HCT116 (cell line): ENCODE measurements at regions not wholly inside any gene's neighbourhood (a gene's known extent, or its start where the extent isn't known, plus 50 kb on each side); places are given as distances from the start of the nearest gene placed in this dataset.

Experiments used
- ATAC-seq: fragments of 200-7000 bp; cut with Tn5 transposase; 2 replicates; pipeline ENCODE4 v1.9.1; 2020; ENCODE audit warnings: mild to moderate bottlenecking, moderate library complexity
- BruUV-seq: library from RNA; stranded (reverse); fragments of 400-500 nt; replicated peaks from 2 replicates; lab custom pipeline; 2021; lab: Mats Ljungman, UMichigan
- CTCF ChIA-PET: fragments of 300-600 bp; sonication (Branson Sonifier 250); formaldehyde crosslinking; loops from one replicate; lab custom pipeline; 2021; ENCODE audit warnings: antibody characterized with exemption; lab: Charles Lee
- POLR2A ChIA-PET: fragments of 300-600, 350-600 bp; sonication (Branson Sonifier 250); formaldehyde crosslinking; loops from one replicate; lab custom pipeline; 2021; ENCODE audit warnings: antibody characterized with exemption; lab: Charles Lee
- RAD21 ChIA-PET, 2 experiments: fragments of 300-600 bp; sonication (Branson Sonifier 250); formaldehyde crosslinking; loops; one replicate each; lab custom pipeline; 2023; ENCODE audit warnings: low total read pairs in 2 of 2; ENCODE audit not compliant: uncharacterized antibody in 2 of 2, unreplicated experiment in 2 of 2, low non-redundant PET in 1 of 2; lab: Charles Lee
- DNase-seq: peaks from one replicate; pipeline ENCODE4 v3.0.0-alpha.2; 2010; ENCODE audit warnings: low read depth, low spot score
- H2AFZ ChIP-seq: fragments of 200-600 bp; shearing (Covaris generic), sonication (generic); 2 replicates; pipeline ENCODE4 v1.6.1; 2017; ENCODE audit warnings: low read depth, mixed run types, mixed read lengths, antibody characterized with exemption, low read length; ENCODE audit not compliant: poor library complexity, severe bottlenecking
- H3K27ac ChIP-seq: 2 replicates; pipeline ENCODE4 v1.5.1; 2012; ENCODE audit warnings: low read depth, low read length
- H3K27me3 ChIP-seq: fragments of 200-600 bp; sonication (generic); 2 replicates; pipeline ENCODE4 v1.6.1; 2016; ENCODE audit warnings: mixed run types, low read length, mixed read lengths; ENCODE audit not compliant: insufficient read depth
- H3K36me3 ChIP-seq, 2 experiments: fragments of 200-500 bp in 1 of 2; fragments of 200-600 bp in 1 of 2; sonication (Bioruptor generic) in 1 of 2; sonication (generic) in 1 of 2; 2 replicates each; pipeline versions ENCODE4 v1.5.1 to v1.6.1; 2014 to 2016; ENCODE audit warnings: low read length in 2 of 2, inconsistent platforms in 1 of 2, mixed read lengths in 1 of 2, mixed run types in 1 of 2; ENCODE audit not compliant: insufficient read depth in 2 of 2, control insufficient read depth in 1 of 2
- H3K4me1 ChIP-seq, 2 experiments: fragments of 200-600 bp in 1 of 2; sonication (generic) in 1 of 2; 2 replicates each; pipeline versions ENCODE4 v1.5.1 to v1.6.1; 2012 to 2017; ENCODE audit warnings: low read length in 2 of 2, inconsistent platforms in 1 of 2, mild to moderate bottlenecking in 1 of 2, mixed read lengths in 1 of 2, mixed run types in 1 of 2, moderate library complexity in 1 of 2; ENCODE audit not compliant: insufficient read depth in 2 of 2, control insufficient read depth in 1 of 2
- H3K4me2 ChIP-seq: fragments of 200-600 bp; sonication (generic); 2 replicates; pipeline ENCODE4 v1.6.1; 2017; ENCODE audit warnings: mixed run types, low read length, mixed read lengths
- H3K4me3 ChIP-seq, 2 experiments: fragments of 200-600 bp in 1 of 2; sonication (generic) in 1 of 2; replicated peaks in 1 of 2; 2 replicates each; pipeline ENCODE4 v1.5.1; 2011 to 2016; ENCODE audit warnings: low read length in 2 of 2, control low read depth in 1 of 2, low read depth in 1 of 2, mild to moderate bottlenecking in 1 of 2, mixed read lengths in 1 of 2, mixed run types in 1 of 2
- H3K79me2 ChIP-seq: fragments of 200-600 bp; sonication (generic); 2 replicates; pipeline ENCODE4 v1.6.1; 2017; ENCODE audit warnings: mild to moderate bottlenecking, mixed run types, low read length, moderate library complexity, mixed read lengths; ENCODE audit not compliant: insufficient read depth
- H3K9ac ChIP-seq: fragments of 200-600 bp; sonication (generic); 2 replicates; pipeline ENCODE4 v1.6.1; 2016; ENCODE audit warnings: low read length, mixed read lengths
- H3K9me2 ChIP-seq: fragments of 200-600 bp; sonication (generic), shearing (Covaris generic); 2 replicates; pipeline ENCODE4 v1.6.1; 2017; ENCODE audit warnings: mixed run types, mild to moderate bottlenecking, moderate library complexity; ENCODE audit not compliant: insufficient read depth
- H3K9me3 ChIP-seq, 2 experiments: fragments of 200-500 bp in 1 of 2; fragments of 200-600 bp in 1 of 2; sonication (Bioruptor generic) in 1 of 2; sonication (generic) in 1 of 2; 2 replicates each; pipeline ENCODE4 v1.6.1; 2014 to 2017; ENCODE audit warnings: low read length in 2 of 2, mixed read lengths in 2 of 2, inconsistent platforms in 1 of 2, low read depth in 1 of 2, mild to moderate bottlenecking in 1 of 2, mixed run types in 1 of 2, moderate library complexity in 1 of 2; ENCODE audit not compliant: control insufficient read depth in 1 of 2, insufficient read depth in 1 of 2
- H4K20me1 ChIP-seq: fragments of 200-600 bp; sonication (generic), shearing (Covaris generic); 2 replicates; pipeline ENCODE4 v1.6.1; 2017; ENCODE audit warnings: mixed run types, mild to moderate bottlenecking, moderate library complexity; ENCODE audit not compliant: insufficient read depth
- ATF3 ChIP-seq: IDR thresholded peaks from 2 replicates; pipeline ENCODE4 v1.6.1; 2012
- CEBPB ChIP-seq: IDR thresholded peaks from 2 replicates; pipeline ENCODE4 v1.6.1; 2012; ENCODE audit warnings: low read depth
- CTCF ChIP-seq, 3 experiments: fragments of 200-600 bp in 1 of 3; sonication (generic) in 1 of 3; IDR thresholded peaks in 2 of 3; conservative IDR thresholded peaks in 1 of 3; 2 replicates each; pipeline ENCODE4 v1.5.1; 2012 to 2017; ENCODE audit warnings: low read depth in 2 of 3, low read length in 2 of 3, antibody characterized with exemption in 1 of 3, borderline replicate concordance in 1 of 3, control low read depth in 1 of 3, mild to moderate bottlenecking in 1 of 3, mixed read lengths in 1 of 3, mixed run types in 1 of 3, moderate library complexity in 1 of 3; ENCODE audit not compliant: insufficient read depth in 1 of 3
- EGR1 ChIP-seq: IDR thresholded peaks from 2 replicates; pipeline ENCODE4 v1.6.1; 2012; ENCODE audit warnings: low read depth
- ELF1 ChIP-seq: IDR thresholded peaks from 2 replicates; pipeline ENCODE4 v1.6.1; 2012; ENCODE audit warnings: low read depth, borderline replicate concordance
- FOSL1 ChIP-seq: IDR thresholded peaks from 2 replicates; pipeline ENCODE4 v1.6.1; 2012; ENCODE audit warnings: low read depth
- POLR2A ChIP-seq: IDR thresholded peaks from 2 replicates; pipeline ENCODE4 v1.7.0; 2011; ENCODE audit warnings: borderline replicate concordance; ENCODE audit not compliant: insufficient read depth, insufficient read length; ENCODE audit errors: extremely low read depth
- POLR2AphosphoS5 ChIP-seq: IDR thresholded peaks from 2 replicates; pipeline ENCODE4 v1.6.1; 2011; ENCODE audit warnings: mild to moderate bottlenecking, low read depth, low read length, moderate library complexity
- TCF7L2 ChIP-seq: IDR thresholded peaks from 2 replicates; pipeline ENCODE4 v1.7.0; 2011; ENCODE audit warnings: borderline replicate concordance, inconsistent platforms; ENCODE audit not compliant: insufficient read depth, insufficient read length; ENCODE audit errors: extremely low read depth
- YY1 ChIP-seq: IDR thresholded peaks from 2 replicates; pipeline ENCODE4 v1.6.1; 2011; ENCODE audit warnings: low read length, low read depth, moderate library complexity, mild to moderate bottlenecking; ENCODE audit not compliant: insufficient replicate concordance; ENCODE audit errors: extremely low read depth
- ZBTB33 ChIP-seq: IDR thresholded peaks from 2 replicates; pipeline ENCODE4 v1.6.1; 2011; ENCODE audit warnings: mild to moderate bottlenecking, low read length, moderate library complexity; ENCODE audit not compliant: insufficient replicate concordance; ENCODE audit errors: extremely low read depth
- ZFX ChIP-seq: fragments of 450-650 bp; IDR thresholded peaks from 2 replicates; pipeline ENCODE4 v1.6.1; 2017
- intact Hi-C: fragments of 100-400 bp; cut with micrococcal nuclease; formaldehyde crosslinking; loops from 2 replicates; pipeline ENCODE4 v1.10.0; 2022

GRCh38 chr6:166766769-166767168, 139.7 kb upstream of the RPS6KA2 start:
- ATAC-seq = no peak

GRCh38 chr6:166765234-166765541, 138.1 kb upstream of the RPS6KA2 start:
- TF ChIP-seq YY1 = no peak
- TF ChIP-seq POLR2A = no peak
- no peak for TF ChIP-seq ATF3
- TF ChIP-seq ZBTB33 = no peak
- TF ChIP-seq TCF7L2 = no peak
- no peak for TF ChIP-seq FOSL1
- TF ChIP-seq ZFX = no peak
- TF ChIP-seq ELF1 = no peak
- TF ChIP-seq EGR1 = no peak
- DNase-seq (no peak), ATAC-seq (no peak)
- no peak overlapping the region for H3K27ac ChIP-seq
- ChIA-PET POLR2A (no interaction called here), RAD21 (no interaction called here), CTCF (interaction anchor here (2.2 kb wide), 1 partner anchor 10 kb away, joined by 14 read pairs; no protein-coding TSS in a partner anchor)
- H3K79me2 ChIP-seq = no peaks in the 10 kb centered on the region
- no peaks in the 10 kb centered on the region for H3K9me3 ChIP-seq
- intact Hi-C loops = no loop called here
- BruUV-seq = no TSS peak
- H3K4me3 ChIP-seq = no peak overlapping the region
- no peaks in the 10 kb centered on the region for H3K36me3 ChIP-seq
- no peaks in the 10 kb centered on the region for H4K20me1 ChIP-seq
- H3K4me1 ChIP-seq = no peaks in the 10 kb centered on the region
- H3K27me3 ChIP-seq = no peaks in the 10 kb centered on the region
- no peak overlapping the region for H3K9ac ChIP-seq
- H3K9me2 ChIP-seq = no peaks in the 10 kb centered on the region
- H2AFZ ChIP-seq = no peak overlapping the region
- H3K4me2 ChIP-seq = no peak overlapping the region

More at GRCh38 chr6:166766769-166767168, 139.7 kb upstream of the RPS6KA2 start:
- Histone ChIP-seq H3K4me1 (no peaks in the 10 kb centered on the region), H3K4me3 (no peak overlapping the region), H3K27me3 (no peaks in the 10 kb centered on the region)
- CTCF ChIA-PET = interaction anchor here (2.2 kb wide), 1 partner anchor 8 kb away, joined by 14 read pairs; no protein-coding TSS in a partner anchor
- RAD21 ChIA-PET = no interaction called here
- TF ChIP-seq POLR2AphosphoS5 = no peak
- TF ChIP-seq FOSL1 = no peak
- no peak for TF ChIP-seq POLR2A
- TF ChIP-seq CEBPB = no peak
- TF ChIP-seq YY1 = no peak
- TF ChIP-seq CTCF (IDR thresholded peaks at IDR 0.05 in 2 of 3, conservative IDR thresholded peaks at IDR 0.05 in 1 of 3; ENCODE audit: borderline replicate concordance in 1 of 3, insufficient read depth in 1 of 3, low read depth in 2 of 3, low read length in 2 of 3) = no peak
- TF ChIP-seq, all 23 proteins: peak for 0
- Histone ChIP-seq H3K9ac (no peak overlapping the region), H2AFZ (no peak overlapping the region), H4K20me1 (no peaks in the 10 kb centered on the region), H3K9me2 (no peaks in the 10 kb centered on the region), H3K36me3 (no peaks in the 10 kb centered on the region), H3K27ac (no peak overlapping the region), H3K79me2 (no peaks in the 10 kb centered on the region), H3K9me3 (no peaks in the 10 kb centered on the region), H3K4me2 (no peak overlapping the region)
- POLR2A ChIA-PET = no interaction called here
- intact Hi-C loops = no loop called here
- DNase-seq = no peak
- BruUV-seq = no TSS peak
